GM21529 (cell line): ENCODE measurements at regions not wholly inside any gene's neighbourhood (a gene's known extent, or its start where the extent isn't known, plus 50 kb on each side); places are given as distances from the start of the nearest gene placed in this dataset.
"Not testable (repeated sequence)": the region's sequence is repeated elsewhere in the genome, so short reads cannot be mapped to it uniquely, and the experiment has no call there.

Source experiments
- ATAC-seq: cut with Tn5 transposase; IDR thresholded peaks from one replicate; pipeline ENCODE4 v1.9.1; 2021; ENCODE audit not compliant: unreplicated experiment

DNA sequence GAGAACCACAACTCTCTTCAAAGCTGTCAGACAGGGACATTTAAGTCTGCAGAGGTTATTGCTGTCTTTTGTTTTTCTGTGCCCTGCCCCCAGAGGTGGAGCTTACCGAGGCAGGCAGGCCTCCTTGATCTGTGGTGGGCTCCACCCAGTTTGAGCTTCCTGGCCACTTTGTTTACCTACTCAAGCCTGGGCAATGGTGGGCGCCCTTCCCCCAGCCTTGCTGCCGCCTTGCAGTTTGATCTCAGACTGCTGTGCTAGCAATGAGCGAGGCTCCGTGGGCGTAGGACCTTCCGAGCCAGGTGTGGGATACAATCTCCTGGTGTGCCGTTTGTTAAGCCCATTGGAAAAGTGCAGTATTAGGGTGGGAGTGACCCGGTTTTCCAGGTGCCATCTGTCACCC, 822.1 kb downstream of the KCNMA1 start:
- not testable (repeated sequence) for ATAC-seq

GRCh38 chr10:76811430-76811829, 826.2 kb downstream of the KCNMA1 start:
- ATAC-seq, result no peak

GRCh38 chr10:76788452-76788811, 849.2 kb downstream of the KCNMA1 start:
- ATAC-seq, result no peak

GRCh38 chr10:76787746-76788451, 849.7 kb downstream of the KCNMA1 start:
- ATAC-seq, result no peak

DNA sequence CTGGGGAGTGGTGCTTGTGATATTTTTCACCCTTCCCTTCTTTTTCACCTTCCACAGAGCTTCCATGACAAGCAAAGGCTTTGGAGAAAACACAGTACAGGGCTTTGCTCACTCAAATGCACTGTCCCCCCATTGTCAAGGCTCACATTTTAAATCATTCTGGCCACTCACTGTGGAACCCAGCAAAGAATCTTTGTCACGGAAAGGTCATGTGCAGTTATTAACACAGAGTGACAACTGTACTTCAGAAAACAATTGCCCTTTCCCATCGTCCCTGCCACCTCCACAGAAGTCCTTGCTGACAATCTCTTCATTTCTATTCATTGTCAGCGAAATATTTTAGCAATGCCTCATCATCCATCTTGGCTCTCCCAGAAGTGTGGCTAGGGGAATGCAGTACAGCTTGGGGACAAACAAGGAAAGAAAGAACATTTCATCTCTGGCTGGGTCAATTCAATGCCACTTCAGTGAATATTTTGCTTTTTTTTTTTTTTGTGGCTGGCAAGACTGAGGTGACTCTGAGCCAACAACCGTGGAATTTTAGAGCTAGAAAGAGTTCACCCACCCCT, 851.0 kb downstream of the KCNMA1 start:
- no peak for ATAC-seq

- ATAC-seq, result no peak
Measured at GRCh38 chr10:76784076-76784475, 853.5 kb downstream of the KCNMA1 start.

GRCh38 chr10:76779796-76780301, 857.8 kb downstream of the KCNMA1 start:
- no peak for ATAC-seq

GRCh38 chr10:76778914-76779795, 858.5 kb downstream of the KCNMA1 start:
- ATAC-seq, result no peak

DNA sequence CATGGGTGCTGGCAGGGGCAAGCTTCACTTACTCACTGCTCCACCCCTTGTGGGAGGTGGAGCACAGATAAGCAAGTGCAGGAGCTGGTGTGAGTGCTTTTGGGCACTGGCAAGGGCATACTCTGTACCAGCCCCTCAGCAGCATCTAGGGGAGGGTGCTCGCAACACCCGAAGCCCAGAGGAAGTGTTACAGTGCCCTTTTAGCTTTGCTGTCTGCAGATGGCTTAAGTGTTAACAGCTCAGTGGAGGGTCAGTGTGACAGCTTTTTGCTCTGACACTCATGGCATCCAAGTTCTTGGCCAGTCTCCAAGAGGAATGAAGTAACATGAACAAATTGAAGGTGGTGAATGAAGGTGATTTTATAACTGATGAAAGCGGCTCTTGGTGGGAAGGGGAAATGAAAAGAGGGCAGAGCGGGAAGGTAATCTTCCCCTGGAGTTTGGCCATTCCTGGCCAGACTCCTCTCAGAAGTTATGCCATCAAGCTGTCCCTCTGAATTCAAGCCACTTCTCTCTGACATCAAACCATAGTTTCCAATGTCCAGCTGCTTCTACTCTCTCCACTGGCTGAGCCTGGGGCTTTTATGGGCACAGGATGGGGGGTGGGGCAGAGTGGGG, 862.5 kb downstream of the KCNMA1 start:
- ATAC-seq, result no peak

DNA sequence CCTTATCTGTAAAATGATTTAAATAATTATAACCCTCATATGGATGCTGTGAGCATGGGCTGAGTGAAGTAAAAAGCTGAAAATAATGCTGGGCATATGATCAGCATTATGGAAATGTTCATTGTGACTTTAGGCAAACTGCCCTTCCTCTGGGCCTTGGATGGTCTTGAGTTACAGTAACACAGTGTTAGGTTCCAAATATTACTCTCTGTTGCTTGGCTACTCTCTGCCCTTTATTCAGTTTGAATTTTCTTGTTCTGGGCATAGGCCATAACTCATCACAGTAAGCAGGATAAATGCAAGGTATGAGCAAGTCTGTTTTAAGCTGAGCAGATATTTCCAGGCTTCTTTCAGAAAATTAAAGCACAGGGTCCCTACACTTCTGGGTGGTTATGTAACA, 868.0 kb downstream of the KCNMA1 start:
- no peak for ATAC-seq

GRCh38 chr10:76769161-76769560, 868.4 kb downstream of the KCNMA1 start:
- ATAC-seq, result no peak

DNA sequence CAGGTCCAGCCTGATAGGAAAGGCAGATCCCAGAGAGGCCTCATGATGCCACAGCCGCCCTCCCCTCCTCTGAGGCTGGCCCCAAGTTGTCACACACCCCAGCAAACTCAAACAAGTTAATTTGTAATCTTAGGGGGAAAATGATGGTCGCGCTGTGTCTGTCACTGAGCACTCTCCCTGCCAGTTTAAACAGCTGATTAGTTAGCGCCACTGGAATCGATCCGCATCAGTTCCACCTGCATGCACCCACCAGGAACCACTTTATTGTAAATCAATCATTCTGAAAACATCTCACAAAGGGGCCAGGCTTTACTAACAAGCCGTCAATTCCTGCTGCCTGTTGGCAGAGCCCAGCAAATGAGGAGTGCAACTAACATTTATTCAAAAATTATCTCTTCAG, 870.9 kb downstream of the KCNMA1 start:
- ATAC-seq, result no peak

GRCh38 chr10:76764921-76765320, 872.7 kb downstream of the KCNMA1 start:
- ATAC-seq, result not testable (repeated sequence)

GRCh38 chr10:76764177-76764576, 873.4 kb downstream of the KCNMA1 start:
- no peak for ATAC-seq

DNA sequence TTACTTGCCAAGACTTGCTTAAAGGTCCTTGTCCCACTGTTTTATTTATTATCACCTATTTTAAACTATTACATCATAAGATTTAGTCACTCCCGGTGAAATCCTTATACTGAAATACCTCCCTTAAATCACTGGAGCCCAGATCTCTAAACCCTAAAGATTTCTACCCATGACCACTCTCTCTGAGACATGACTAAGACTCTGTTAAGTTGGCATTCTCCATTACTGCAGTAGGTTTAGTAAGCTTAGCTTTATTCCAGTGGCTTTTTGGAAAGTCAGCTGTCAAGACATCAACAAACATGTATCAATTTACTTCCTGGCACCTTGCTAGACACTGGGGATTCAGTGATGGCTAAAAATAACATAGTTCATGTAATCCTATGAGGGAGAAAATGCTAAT, 874.2 kb downstream of the KCNMA1 start:
- ATAC-seq, result no peak

- ATAC-seq, result no peak
Measured at GRCh38 chr10:76759681-76760080, 877.9 kb downstream of the KCNMA1 start.

DNA sequence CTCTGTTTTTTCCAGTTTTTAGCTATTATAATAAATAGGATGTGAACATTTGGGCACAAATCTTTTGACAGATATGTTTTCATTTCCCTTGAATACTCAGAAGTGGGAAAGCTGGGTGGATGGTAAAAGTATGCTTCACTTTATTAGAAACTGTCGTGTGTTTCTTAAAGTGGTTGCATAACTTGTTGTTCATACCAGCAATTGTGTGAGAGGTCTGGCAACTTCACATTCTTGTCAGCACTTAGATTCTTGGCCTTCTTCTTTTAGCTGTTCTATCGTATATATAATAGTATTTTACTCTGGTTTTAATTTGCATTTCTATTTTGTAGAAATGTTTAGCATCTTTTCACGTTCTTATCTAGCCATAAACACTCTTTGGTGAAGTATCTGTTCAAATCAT, 894.4 kb downstream of the KCNMA1 start:
- ATAC-seq, result no peak

DNA sequence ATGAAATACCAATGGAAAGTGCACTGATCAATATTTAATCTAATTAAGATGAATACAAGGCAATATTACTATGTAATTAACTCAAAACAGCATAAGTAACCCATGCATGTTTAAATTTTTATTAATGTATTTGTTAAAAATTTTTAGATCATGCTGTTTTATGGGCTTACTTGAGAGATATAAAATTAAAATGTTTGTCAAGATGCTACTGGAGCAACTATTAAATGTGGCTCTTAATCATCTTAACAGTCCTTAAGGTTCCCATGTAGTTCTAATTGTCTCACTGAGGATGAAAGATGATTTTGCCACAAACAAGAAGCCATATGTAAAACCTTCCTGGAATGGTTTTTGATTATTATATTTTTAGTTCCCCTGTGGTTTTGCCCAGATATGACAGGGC, 897.1 kb downstream of the KCNMA1 start:
- no peak for ATAC-seq

GRCh38 chr10:76738991-76739390, 898.6 kb downstream of the KCNMA1 start:
- ATAC-seq, result no peak

- ATAC-seq, result no peak
Measured at GRCh38 chr10:76736815-76737618, 900.6 kb downstream of the KCNMA1 start.

GRCh38 chr10:76736392-76736791, 901.2 kb downstream of the KCNMA1 start:
- no peak for ATAC-seq
